H9 (cell line): ENCODE measurements at regions not wholly inside any gene's neighbourhood (a gene's known extent, or its start where the extent isn't known, plus 50 kb on each side); places are given as distances from the start of the nearest gene placed in this dataset.

ENCODE experiments used
- DNase-seq: peaks from one replicate; pipeline ENCODE4 v3.0.0-alpha.2; 2017
- H2AFZ ChIP-seq: one replicate; pipeline ENCODE4 v1.6.1; 2013; ENCODE audit warnings: mild to moderate bottlenecking, low read length, control low read depth, moderate library complexity
- H2AK5ac ChIP-seq: 2 replicates; pipeline ENCODE4 v1.6.1; 2013; ENCODE audit warnings: low read length, control low read depth, mixed read lengths; ENCODE audit not compliant: insufficient read length
- H2BK120ac ChIP-seq: one replicate; pipeline ENCODE4 v1.6.1; 2013; ENCODE audit warnings: low read depth, mild to moderate bottlenecking, low read length, control low read depth, inconsistent platforms; ENCODE audit not compliant: poor library complexity, severe bottlenecking
- H2BK12ac ChIP-seq: 2 replicates; pipeline ENCODE4 v1.6.1; 2013; ENCODE audit warnings: low read length, control low read depth, mixed read lengths, low read depth; ENCODE audit not compliant: insufficient read length
- H2BK15ac ChIP-seq: 2 replicates; pipeline ENCODE4 v1.6.1; 2013; ENCODE audit warnings: low read depth, low read length, control low read depth
- H2BK20ac ChIP-seq: one replicate; pipeline ENCODE4 v1.6.1; 2013; ENCODE audit warnings: low read depth, mild to moderate bottlenecking, low read length, control low read depth, inconsistent platforms; ENCODE audit not compliant: poor library complexity, severe bottlenecking
- H2BK5ac ChIP-seq: 2 replicates; pipeline ENCODE4 v1.6.1; 2013; ENCODE audit warnings: low read length, control low read depth, mixed read lengths; ENCODE audit not compliant: insufficient read length
- H3K14ac ChIP-seq: 2 replicates; pipeline ENCODE4 v1.6.1; 2013; ENCODE audit warnings: low read length, control low read depth; ENCODE audit not compliant: insufficient read depth
- H3K18ac ChIP-seq: 2 replicates; pipeline ENCODE4 v1.6.1; 2013; ENCODE audit warnings: low read depth, mild to moderate bottlenecking, mixed read lengths, low read length, control low read depth; ENCODE audit not compliant: insufficient read length
- H3K23ac ChIP-seq: 2 replicates; pipeline ENCODE4 v1.6.1; 2013; ENCODE audit warnings: low read length, control low read depth, mixed read lengths, low read depth; ENCODE audit not compliant: insufficient read length
- H3K23me2 ChIP-seq: 2 replicates; pipeline ENCODE4 v1.6.1; 2013; ENCODE audit warnings: low read depth, mild to moderate bottlenecking, mixed read lengths, low read length, control low read depth; ENCODE audit not compliant: insufficient read length, poor library complexity, severe bottlenecking
- H3K27ac ChIP-seq: 2 replicates; pipeline ENCODE4 v1.5.1; 2013; ENCODE audit warnings: low read length, control low read depth, mixed read lengths, low read depth; ENCODE audit not compliant: insufficient read length
- H3K27me3 ChIP-seq: 2 replicates; pipeline ENCODE4 v1.6.1; 2013; ENCODE audit warnings: low read length, control low read depth, inconsistent platforms; ENCODE audit not compliant: insufficient read depth
- H3K4ac ChIP-seq: 2 replicates; pipeline ENCODE4 v1.6.1; 2013; ENCODE audit warnings: low read depth, mild to moderate bottlenecking, control low read depth, inconsistent platforms, low read length, moderate library complexity
- H3K4me1 ChIP-seq: 2 replicates; pipeline ENCODE4 v1.6.1; 2013; ENCODE audit warnings: low read length, control low read depth, inconsistent platforms; ENCODE audit not compliant: insufficient read depth
- H3K4me2 ChIP-seq: 2 replicates; pipeline ENCODE4 v1.6.1; 2013; ENCODE audit warnings: low read length, control low read depth, mixed read lengths; ENCODE audit not compliant: insufficient read length, insufficient read depth
- H3K56ac ChIP-seq: 2 replicates; pipeline ENCODE4 v1.6.1; 2013; ENCODE audit warnings: low read depth, mild to moderate bottlenecking, mixed read lengths, low read length, control low read depth; ENCODE audit not compliant: insufficient read length
- H3K79me1 ChIP-seq: 2 replicates; pipeline ENCODE4 v1.6.1; 2013; ENCODE audit warnings: low read depth, mild to moderate bottlenecking, moderate library complexity, low read length, control low read depth, inconsistent platforms; ENCODE audit not compliant: insufficient read depth, poor library complexity, severe bottlenecking
- H3K79me2 ChIP-seq: 2 replicates; pipeline ENCODE4 v1.6.1; 2013; ENCODE audit warnings: low read length, control low read depth, inconsistent platforms; ENCODE audit not compliant: insufficient read depth
- H3K9ac ChIP-seq: 2 replicates; pipeline ENCODE4 v1.6.1; 2013; ENCODE audit warnings: low read length, control low read depth, mixed read lengths; ENCODE audit not compliant: insufficient read length; ENCODE audit errors: extremely low read depth
- H3K9me3 ChIP-seq: one replicate; pipeline ENCODE4 v1.6.1; 2013; ENCODE audit warnings: low read depth, low read length, inconsistent platforms; ENCODE audit not compliant: control insufficient read depth
- H3T11ph ChIP-seq: one replicate; pipeline ENCODE4 v1.6.1; 2013; ENCODE audit warnings: mild to moderate bottlenecking, low read length, control low read depth, inconsistent platforms
- H4K20me1 ChIP-seq: one replicate; pipeline ENCODE4 v1.6.1; 2013; ENCODE audit not compliant: control insufficient read depth, insufficient read length, insufficient read depth
- H4K5ac ChIP-seq: 2 replicates; pipeline ENCODE4 v1.6.1; 2013; ENCODE audit warnings: low read depth, mild to moderate bottlenecking, mixed read lengths, low read length, control low read depth; ENCODE audit not compliant: insufficient read length
- H4K8ac ChIP-seq: replicated peaks from 2 replicates; pipeline ENCODE4 v1.6.1; 2013; ENCODE audit warnings: low read length, control low read depth, mixed read lengths, low read depth; ENCODE audit not compliant: insufficient read length
- H4K91ac ChIP-seq: 2 replicates; pipeline ENCODE4 v1.6.1; 2013; ENCODE audit warnings: low read depth, mild to moderate bottlenecking, moderate library complexity, mixed read lengths, low read length, control low read depth; ENCODE audit not compliant: insufficient read length
- H3K27ac Mint-ChIP-seq, 3 experiments: 2 replicates in 2 of 3; 3 replicates in 1 of 3; pipeline ENCODE4 v1.8.0; 2020 to 2021; ENCODE audit warnings: mixed read lengths in 3 of 3, mild to moderate bottlenecking in 1 of 3, moderate library complexity in 1 of 3
- H3K27me3 Mint-ChIP-seq: 2 replicates; pipeline ENCODE4 v1.8.0; 2021; ENCODE audit warnings: low read depth, mild to moderate bottlenecking, moderate library complexity, mixed read lengths
- H3K36me3 Mint-ChIP-seq, 3 experiments: 2 replicates in 2 of 3; 3 replicates in 1 of 3; pipeline ENCODE4 v1.8.0; 2020 to 2021; ENCODE audit warnings: low read depth in 3 of 3, mixed read lengths in 3 of 3; ENCODE audit not compliant: insufficient read depth in 1 of 3
- H3K4me1 Mint-ChIP-seq, 2 experiments: 2 replicates each; pipeline ENCODE4 v1.8.0; 2020; ENCODE audit warnings: mixed read lengths in 2 of 2
- H3K4me3 Mint-ChIP-seq, 2 experiments: 2 replicates in 1 of 2; 3 replicates in 1 of 2; pipeline ENCODE4 v1.8.0; 2020 to 2021; ENCODE audit warnings: mild to moderate bottlenecking in 2 of 2, mixed read lengths in 2 of 2, moderate library complexity in 1 of 2
- H3K9me3 Mint-ChIP-seq, 2 experiments: 2 replicates in 1 of 2; 3 replicates in 1 of 2; pipeline ENCODE4 v1.8.0; 2020; ENCODE audit warnings: mild to moderate bottlenecking in 2 of 2, mixed read lengths in 2 of 2, moderate library complexity in 1 of 2
- WGBS: extraction: QIAGEN DNeasy Blood & Tissue Kit; methylation state at CpG from one replicate; pipeline ENCODE4 v1.1.7; 2013; ENCODE audit warnings: missing lambda C conversion rate, low lambda C conversion rate, mixed read lengths; ENCODE audit not compliant: insufficient read length; ENCODE audit errors: extremely low coverage; 5-methylcytosine and 5-hydroxymethylcytosine counted together
- TF ChIP-seq, protein P1 (sequence below): fragments of 200-600 bp; sonication (generic); conservative IDR thresholded peaks from 3 replicates; pipeline ENCODE4 v1.8.0; 2021; ENCODE audit warnings: antibody characterized with exemption, mild to moderate bottlenecking

GRCh38 chr16:48897698-48898205 is 287.8 kb upstream of the N4BP1 start:
- H3K18ac ChIP-seq = no peak overlapping the region
- no peaks in the 10 kb centered on the region for H3K9me3 ChIP-seq
- H3K9ac ChIP-seq = no peak overlapping the region
- no peak overlapping the region for H2BK20ac ChIP-seq
- Mint-ChIP-seq H3K27ac (no peak overlapping the region; a peak in 1 of 7 replicates), H3K27me3 (peaks cover 4% of the 10 kb centered on the region), H3K36me3 (no peaks in the 10 kb centered on the region), H3K4me3 (no peak overlapping the region), H3K9me3 (no peaks in the 10 kb centered on the region), H3K4me1 (peaks cover 12 to 19% of the 10 kb centered on the region in 2 experiments)
- H4K8ac ChIP-seq = no peak overlapping the region
- H4K5ac ChIP-seq = no peak overlapping the region
- 0 out of 2 replicates have a peak, but pooled peaks cover 2% of the 10 kb centered on the region for H3K4me1 ChIP-seq
- H2AK5ac ChIP-seq = no peak overlapping the region
- no peak overlapping the region for H2BK5ac ChIP-seq
- H3K23ac ChIP-seq = no peak overlapping the region
- no peaks in the 10 kb centered on the region for H3K23me2 ChIP-seq
- no peak overlapping the region for H3K56ac ChIP-seq
- no peaks in the 10 kb centered on the region for H3K79me2 ChIP-seq
- H3K27ac ChIP-seq = no peak overlapping the region
- H2BK15ac ChIP-seq = no peak overlapping the region
- H2AFZ ChIP-seq = no peak overlapping the region
- no peak overlapping the region for H3K14ac ChIP-seq
- H4K91ac ChIP-seq = no peak overlapping the region
- TF ChIP-seq, protein P1, sequence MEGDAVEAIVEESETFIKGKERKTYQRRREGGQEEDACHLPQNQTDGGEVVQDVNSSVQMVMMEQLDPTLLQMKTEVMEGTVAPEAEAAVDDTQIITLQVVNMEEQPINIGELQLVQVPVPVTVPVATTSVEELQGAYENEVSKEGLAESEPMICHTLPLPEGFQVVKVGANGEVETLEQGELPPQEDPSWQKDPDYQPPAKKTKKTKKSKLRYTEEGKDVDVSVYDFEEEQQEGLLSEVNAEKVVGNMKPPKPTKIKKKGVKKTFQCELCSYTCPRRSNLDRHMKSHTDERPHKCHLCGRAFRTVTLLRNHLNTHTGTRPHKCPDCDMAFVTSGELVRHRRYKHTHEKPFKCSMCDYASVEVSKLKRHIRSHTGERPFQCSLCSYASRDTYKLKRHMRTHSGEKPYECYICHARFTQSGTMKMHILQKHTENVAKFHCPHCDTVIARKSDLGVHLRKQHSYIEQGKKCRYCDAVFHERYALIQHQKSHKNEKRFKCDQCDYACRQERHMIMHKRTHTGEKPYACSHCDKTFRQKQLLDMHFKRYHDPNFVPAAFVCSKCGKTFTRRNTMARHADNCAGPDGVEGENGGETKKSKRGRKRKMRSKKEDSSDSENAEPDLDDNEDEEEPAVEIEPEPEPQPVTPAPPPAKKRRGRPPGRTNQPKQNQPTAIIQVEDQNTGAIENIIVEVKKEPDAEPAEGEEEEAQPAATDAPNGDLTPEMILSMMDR = no peak
- H3K27me3 ChIP-seq = no peaks in the 10 kb centered on the region
- peak; percentile 1 for DNase-seq
- no CpG with 5 or more reads among the region's 8 CpGs for WGBS
- no peaks in the 10 kb centered on the region for H3K79me1 ChIP-seq
- H2BK12ac ChIP-seq = no peak overlapping the region
- H2BK120ac ChIP-seq = no peak overlapping the region
- H3T11ph ChIP-seq = no peak overlapping the region
- no peak overlapping the region for H3K4ac ChIP-seq
- H4K20me1 ChIP-seq = no peaks in the 10 kb centered on the region
- no peak overlapping the region for H3K4me2 ChIP-seq
